IPS DF 4.7 (cell line): ENCODE measurements at regions not wholly inside any gene's neighbourhood (a gene's known extent, or its start where the extent isn't known, plus 50 kb on each side); places are given as distances from the start of the nearest gene placed in this dataset.
A peak's percentile ranks its signal among the peaks of the same experiment; 100 is the strongest.
"Not testable (repeated sequence)": the region's sequence is repeated elsewhere in the genome, so short reads cannot be mapped to it uniquely, and the experiment has no call there.

Source experiments
- DNase-seq: peaks from one replicate; pipeline ENCODE4 v3.0.0-alpha.2; 2013; ENCODE audit warnings: low spot score; ENCODE audit errors: extremely low read depth

DNA sequence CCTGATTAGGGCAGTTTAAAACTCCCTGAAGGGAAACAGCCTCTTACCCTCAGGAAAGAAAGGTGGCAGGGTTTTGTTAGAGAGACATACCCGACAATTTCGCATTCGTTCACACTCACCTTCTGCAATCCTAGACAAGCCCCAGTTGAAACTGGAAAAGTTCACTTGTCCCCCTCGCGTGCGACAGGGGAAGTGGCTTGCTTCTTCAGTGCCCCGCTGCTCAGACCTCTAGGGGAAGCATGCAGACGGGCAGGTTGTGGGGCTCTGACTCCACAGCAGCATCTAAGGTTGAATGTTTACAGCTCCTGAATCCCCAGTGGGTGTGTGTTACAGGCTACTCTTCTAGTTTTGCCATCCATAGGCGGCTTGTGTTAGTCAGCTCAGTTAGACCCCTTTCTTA is 575.7 kb upstream of the ACO1 start:
- no peak for DNase-seq

DNA sequence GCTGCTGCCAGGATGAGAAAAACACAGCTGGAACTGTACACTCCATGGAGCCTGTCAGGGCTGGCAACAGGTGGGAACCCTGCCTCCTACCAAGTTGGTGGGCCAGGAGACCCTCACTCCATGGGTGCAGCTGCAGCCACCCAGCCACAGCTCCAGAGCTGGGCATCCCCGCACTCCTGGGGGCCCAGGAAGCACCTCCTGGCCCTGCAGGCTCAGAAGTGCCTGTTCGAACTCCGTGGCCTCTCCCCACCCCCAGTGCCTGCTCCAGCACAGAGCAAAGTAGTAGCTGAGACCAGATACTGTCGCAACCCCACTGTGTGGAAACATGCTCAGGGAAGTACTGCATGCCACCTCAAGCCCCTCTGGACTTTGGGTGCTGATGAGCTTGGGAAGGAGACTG is 564.0 kb upstream of the ACO1 start:
- no peak for DNase-seq

DNA sequence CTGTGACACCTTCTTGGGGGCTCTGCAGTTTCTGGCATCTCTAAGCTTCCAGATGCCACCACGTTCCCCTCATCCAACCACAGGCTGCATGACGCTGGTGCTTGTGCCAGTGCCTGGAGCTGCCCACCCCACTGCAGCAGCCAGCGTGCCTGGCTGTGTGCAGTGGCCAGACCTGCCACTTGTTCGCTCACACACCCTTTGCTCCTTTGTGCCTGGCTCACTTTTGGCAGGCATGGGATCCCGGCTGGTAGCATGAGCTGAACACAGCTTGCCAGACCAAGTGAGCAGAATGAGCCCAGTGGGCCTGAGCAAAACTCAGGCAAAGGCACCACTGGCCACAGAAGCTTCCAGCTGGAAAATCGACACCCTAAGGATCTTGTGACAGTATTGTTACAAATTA is 562.9 kb upstream of the ACO1 start:
- DNase-seq: no peak

DNA sequence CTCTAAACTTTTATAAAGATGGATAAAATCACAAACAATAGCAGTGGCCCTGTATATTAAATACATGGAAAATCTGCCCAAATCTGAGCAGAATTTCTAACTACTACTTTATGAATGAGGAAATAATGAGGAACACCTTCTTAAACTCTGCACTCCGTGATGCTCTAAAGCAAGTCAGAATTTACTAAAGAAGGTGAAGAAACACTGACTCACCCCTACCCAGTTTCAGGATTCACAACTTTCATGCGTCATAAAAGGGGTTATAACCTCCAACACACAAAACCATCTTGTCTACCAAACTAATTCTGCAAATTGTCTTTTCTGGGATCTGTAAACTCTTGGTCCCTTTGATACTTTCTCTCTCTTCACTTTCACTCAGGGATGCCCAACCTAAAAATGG is 561.1 kb upstream of the ACO1 start:
- DNase-seq: no peak

DNA sequence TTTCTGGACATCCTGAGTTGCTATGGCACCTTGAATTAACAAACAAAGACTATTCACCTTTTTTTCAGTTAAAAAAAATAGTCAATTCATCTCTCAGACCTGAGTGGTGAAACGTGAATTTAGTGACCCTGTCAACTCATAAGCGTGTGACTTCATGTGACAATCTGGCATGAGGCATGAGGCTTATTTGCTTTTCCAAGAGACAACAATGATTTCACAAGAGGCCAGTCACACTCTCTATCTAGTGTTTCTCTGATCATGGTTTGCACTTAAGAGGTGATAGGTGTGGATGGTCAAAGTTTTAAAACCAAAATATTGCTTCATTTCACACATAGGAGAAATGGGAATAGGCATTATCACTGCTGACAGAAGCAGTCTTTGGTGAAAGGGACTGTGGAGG is 559.6 kb upstream of the ACO1 start:
- DNase-seq: no peak

DNA sequence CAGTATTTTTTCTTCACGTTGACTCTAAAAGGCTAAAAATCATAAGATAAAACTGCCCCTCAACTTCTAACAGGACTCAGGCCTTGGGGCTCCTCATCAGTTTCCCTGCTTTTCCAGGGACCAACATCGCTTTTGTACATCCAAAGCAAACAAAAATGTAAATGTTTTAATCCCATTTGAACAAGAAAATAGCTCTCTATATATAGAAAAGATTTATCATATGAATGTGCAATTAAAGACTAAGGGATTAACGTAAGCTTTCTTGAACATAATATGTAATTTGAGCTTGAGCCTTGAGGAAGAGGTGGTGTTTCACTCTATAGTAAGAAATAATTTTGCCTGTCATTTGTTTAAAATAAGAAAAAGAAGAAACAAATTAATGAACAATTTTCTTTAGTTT is 547.2 kb upstream of the ACO1 start:
- DNase-seq: no peak

DNA sequence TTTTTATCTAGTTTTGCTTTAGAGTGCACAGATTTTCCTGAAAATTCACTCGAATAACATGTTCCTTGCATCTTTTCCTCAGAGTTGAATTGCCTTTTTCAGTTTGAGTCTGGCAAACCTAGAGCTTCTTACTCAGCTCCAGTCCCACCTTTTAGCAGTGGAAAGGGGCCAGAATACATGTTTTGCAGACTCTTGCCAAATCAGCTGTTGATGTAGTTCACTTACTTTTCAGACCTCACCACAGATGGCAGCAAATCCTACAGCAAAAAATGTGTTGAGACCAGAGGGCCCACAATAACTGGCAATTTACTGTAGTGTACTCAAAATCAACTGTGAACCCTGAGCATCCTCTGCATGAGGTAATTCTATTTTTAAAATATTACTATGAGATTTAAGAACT is 545.2 kb upstream of the ACO1 start:
- peak; percentile 9 for DNase-seq

DNA sequence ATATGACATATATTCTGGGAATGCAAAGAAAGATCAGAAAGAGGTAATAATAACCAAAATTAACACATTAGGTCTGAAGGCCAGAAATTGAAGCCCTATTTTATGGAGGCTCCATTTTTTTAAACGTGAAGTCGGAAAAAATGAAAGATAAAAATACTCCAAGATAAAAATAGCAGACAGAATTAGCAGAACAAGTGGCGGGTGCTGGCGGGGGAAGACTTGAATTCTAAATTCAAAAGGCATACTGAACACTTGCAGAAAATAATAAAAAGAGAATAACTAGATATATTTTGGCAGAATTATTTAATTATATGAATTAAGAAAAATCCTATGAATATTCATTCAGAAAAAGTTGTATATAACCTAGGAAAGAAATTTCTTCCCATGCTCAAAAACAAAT is 543.7 kb upstream of the ACO1 start:
- no peak for DNase-seq

DNA sequence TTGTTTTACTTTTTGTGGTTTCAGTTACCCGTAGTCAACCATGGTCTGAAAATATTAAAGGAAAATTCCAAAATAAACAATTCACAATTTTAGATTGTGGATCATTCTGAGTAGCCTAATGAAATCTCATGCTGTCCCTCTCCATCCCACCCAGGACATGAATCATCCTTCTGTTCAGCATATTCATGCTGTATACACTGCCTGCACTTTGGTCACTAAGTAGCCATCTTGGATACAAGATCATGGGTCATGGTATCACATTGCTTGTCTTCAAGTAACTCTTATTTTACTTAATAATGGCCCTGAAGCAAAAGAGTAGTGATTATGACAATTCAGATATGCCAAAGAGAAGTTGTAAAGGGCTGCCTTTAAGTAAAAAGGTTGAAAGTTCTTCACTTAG is 536.5 kb upstream of the ACO1 start:
- no peak for DNase-seq

DNA sequence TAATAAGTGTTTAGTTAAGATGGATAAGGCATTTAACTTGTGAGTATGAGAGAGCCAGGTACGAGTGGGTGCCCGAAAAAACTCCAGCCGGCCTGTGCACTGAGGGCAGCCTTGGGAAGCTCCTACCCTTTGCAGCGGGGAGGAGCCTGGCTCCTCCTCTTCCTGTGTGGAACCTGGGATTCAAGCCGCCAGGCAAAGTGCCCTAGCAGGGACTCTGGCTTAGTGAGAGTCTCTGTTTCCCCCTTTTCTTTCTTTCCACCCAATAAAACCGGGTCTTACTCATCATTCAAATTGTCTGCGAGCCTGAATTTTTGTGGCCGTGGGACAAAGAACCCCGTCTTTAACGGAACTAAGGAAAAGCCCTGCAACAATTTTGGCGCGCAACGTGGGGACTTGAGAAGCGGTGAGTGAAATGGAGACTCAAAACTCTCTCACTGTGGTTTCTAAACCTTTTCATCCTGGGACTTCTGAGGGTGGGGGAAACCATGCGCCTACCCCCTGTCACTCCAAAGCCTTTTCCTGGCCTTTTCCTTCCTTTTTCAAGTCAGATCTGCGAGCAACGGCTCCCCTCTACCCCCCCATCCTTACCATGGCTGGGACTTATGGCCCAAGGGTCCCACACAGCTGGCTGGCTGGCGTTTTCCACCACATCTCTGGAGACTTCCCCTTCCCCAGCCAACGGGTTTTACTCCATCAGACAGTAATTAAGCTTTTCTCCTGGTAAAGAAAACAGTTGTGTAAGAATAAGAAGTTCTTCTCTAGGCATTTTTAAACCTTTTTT is 535.7 kb upstream of the ACO1 start:
- DNase-seq: no peak

DNA sequence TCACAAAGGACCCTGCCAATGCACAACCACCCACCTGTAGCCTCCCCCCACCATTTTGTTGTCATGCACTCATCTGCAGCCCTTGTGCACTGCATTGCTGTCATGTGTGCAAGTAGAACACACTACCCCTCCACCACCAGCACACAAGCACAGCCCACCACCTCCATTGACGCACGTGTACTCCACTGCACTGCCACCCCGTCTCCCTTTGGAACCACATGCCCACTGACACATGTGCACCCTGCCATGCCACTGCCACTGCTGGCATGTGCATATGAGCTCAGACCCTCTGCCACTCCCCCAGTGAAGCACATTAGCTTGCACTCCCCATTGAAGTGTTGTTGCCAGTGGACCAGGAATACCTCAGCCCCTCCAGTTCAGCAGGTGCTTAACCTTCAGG is 530.3 kb upstream of the ACO1 start:
- DNase-seq: no peak

DNA sequence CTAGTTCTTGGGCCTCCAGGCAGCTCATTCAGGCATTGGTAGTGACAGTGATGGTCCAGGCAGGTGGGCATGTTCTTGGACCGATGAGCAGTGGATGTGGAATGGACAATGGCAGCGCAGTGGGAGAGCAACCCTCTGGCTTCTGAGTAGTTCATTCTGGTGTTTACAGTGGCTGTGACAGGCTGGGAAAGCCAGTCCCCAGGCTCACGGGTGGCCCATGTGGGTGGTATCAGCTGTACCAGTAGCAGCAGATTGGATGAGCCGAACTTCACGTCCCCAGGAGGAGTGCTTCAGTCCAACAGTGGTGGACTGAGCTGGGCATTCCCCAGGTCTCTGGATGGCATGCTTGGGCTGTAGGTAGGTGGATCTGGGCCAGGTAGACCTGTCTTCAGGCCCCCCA is 515.6 kb upstream of the ACO1 start:
- DNase-seq: no peak

DNA sequence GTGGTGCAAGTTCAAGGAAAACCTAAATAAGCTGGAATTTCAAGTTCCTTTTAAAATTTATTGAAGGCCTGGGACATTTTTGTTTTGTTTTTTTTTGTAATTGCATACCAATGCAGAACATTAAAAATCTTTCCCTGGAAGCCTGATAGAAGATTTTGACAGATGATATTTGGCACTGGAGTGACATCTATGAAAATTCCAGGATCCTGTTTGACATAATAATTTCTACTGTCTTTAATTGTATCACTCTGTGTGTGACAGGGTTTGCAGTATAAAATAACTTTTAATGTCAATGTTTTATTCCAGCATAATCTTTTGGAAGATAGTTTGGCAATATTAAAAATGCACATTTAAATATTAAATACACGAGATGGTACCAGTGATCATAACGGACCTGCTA is 514.2 kb upstream of the ACO1 start:
- DNase-seq: no peak

DNA sequence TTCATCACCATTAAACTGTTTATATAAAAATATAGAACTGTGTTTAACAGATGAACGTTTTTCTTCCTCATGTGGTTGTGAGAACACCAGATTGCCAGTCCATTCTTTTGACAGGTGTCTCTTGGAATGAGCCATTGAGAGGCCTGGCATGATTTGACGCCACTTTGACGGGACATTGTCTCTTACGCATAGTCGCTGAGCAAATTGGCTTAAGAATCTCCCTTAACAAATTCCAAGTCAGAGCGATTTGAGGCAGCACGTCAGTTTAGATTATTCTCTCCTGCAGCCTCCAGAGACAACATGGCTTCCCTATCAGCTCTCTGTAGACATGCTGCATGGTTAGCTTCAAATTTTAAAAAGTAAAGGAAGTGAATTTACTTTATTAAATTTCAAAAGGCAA is 510.7 kb upstream of the ACO1 start:
- no peak for DNase-seq

DNA sequence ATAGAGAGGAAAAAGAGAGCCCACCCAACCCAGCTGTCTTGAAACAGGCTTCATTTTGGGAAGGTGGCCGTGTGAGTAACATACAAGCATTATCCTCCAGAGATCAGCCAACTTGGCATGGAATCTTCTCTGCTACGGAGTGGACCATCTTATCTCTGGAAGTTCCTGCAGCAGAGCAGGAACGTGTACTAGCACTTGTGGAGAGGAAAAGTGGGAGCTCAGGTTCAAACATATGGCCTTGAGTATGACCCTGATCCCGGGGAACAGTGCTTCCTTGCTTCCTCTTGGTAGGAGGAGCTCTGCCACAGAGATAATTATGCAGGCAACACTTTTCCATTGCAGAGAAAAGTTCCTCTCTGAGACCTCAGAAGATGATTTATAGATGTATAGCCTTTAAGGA is 490.4 kb upstream of the ACO1 start:
- DNase-seq: no peak

DNA sequence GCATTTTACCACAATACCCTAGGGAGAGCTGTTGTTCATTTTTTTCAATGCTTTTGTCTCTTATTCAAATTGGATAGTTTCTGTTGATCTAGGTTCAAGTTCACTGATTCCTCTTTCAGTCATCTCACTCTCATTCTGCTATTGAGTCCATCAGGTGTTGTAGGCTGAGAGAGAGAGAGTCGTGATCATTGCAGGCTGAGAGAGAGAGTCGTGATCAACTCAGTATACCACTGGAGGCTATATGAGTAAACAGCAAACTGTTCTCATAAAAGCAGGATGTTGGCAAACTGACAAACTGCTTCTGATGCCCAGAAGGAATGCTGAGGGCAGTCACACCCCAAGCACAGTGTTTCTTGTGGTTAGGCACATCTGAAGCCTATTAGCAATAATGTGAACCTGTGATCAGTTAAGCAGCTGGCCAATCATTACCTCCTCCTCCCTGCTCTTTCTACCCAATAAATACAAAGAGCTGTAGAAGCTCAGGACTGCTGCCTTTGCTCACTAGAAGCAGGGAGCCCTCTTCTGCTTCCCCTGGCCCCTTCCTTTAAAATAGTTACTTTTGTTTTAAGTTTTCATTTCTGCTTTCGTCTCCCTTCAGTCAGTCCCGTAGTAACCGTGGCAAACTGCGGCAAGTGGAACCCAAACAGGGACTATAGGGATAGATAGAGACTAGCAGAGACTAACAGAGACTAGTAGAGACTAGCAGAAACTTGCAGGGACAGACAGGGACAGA is 476.1 kb upstream of the ACO1 start:
- DNase-seq: no peak

DNA sequence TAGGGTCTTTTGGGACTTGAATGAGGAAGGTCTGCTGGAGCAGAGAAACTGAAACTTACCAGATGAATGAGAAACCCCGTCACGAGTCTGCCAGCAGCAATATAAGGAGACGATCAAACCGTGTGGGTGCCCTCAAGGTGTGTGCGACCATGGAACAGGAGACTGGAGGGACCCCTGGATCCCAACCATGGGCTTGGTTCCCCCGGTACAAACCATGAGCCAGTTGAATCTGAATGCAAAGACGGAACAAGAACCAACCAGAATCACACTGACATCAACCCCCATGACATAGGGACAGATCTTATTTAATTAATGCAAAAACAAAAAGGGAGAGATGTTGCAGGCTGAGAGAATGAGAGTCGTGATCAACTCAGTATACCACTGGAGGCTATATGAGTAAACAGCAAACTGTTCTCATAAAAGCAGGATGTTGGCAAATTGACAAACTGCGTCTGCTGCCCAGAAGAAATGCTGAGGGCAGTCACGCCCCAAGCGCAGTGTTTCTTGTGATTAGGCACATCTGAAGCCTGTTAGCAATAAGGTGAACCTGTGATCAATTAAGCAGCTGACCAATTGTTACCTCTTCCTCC is 475.5 kb upstream of the ACO1 start:
- no peak for DNase-seq

DNA sequence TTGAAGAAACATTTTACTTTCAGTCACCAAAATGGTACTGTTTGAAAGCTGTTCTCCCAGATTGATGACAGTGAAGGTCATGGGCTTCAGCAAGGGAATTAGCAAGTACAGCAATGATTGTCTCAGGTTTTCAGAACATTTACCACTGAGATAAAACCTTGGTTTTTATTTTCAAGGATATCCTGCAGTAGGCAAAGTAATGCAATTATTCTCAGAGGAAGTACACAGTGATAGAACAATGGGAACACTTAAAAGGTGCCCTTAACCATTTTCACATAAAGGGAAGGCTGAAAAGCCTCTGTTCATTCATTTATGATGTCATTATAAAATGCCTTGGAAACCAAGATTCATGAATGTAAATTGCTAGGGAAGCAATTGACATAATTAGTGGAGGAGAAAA is 471.8 kb upstream of the ACO1 start:
- DNase-seq: no peak

DNA sequence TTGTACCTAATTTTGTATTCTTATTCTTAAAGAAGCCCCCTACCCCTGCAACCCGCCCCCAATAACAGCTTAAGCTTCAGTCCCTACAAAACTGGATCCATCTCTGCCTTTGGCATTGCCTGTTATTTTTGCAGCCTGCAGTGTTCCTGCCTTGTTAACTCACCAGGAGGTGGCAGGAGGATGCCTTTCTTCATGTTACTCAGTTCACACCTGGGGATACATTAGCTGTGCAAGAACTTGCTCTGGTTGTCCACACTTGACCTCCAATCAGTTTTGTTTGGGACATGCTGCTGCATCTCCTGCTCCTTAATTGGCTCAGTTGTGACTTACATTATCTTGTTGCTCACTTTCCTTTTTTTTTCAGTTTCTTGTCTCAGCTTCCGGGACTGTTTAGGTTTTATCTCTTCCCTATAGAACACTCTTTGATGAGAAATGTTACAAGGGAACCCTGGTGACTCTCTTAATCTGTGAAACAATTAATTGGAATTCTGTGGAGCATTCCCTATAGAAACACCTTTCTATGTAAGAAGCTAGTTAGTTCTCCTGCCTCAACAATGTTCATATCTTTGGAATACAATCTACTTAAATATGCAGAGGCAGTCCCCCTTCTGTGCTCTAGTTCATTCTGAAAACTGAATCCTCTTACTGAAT is 467.7 kb upstream of the ACO1 start:
- peak; percentile 11 for DNase-seq

DNA sequence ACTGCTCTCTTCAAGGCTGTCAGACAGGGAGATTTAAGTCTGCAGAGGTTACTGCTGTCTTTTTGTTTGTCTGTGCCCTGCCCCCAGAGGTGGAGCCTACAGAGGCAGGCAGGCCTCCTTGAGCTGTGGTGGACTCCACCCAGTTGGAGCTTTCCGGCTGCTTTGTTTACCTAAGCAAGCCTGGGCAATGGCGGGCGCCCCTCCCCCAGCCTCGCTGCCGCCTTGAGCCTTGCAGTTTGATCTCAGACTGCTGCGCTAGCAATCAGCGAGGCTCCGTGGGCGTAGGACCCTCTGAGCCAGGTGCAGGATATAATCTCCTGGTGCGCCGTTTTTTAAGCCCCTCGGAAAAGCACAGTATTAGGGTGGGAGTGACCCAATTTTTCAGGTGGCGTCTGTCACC is 446.7 kb upstream of the ACO1 start:
- DNase-seq: not testable (repeated sequence)

DNA sequence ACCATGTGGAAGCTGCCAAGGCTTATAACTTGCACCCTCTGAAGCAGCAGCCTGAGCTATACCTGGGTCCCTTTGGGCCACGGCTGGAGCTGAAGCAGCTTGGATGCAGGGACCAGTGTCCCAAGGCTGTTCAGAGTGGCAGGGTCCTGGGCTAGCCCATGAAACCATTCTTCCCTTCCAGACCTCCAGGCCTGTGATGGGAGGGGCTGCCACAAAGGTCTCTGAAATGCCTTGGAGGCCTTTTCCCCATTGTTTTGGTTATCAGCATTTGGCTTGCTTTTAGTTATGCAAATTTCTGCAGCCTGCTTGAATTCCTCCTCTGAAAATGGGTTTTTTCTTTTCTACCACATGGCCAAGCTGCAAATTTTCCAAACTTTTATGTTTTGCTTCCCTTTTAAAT is 433.7 kb upstream of the ACO1 start:
- no peak for DNase-seq

DNA sequence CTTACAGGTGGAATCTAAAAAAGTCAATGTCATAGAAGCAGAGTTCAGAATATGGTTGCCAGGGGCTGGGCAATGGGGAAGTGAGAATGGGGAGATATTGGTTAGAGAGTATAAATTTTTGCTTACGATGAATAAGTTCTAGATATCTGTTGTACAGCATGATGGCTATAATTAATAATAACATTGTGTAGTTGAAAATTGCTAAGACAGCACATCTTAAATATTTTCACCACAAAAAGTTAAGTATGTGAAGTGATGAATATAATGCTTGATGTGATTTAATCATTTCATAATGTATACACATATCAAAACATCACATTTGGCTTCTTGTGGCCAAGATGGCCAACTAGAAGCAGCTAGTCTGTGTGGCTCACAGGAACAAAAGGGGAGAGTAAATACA is 425.9 kb upstream of the ACO1 start:
- no peak for DNase-seq
